ENCODE measurements at regions not wholly inside any gene's neighbourhood (a gene's known extent, or its start where the extent isn't known, plus 50 kb on each side); places are given as distances from the start of the nearest gene placed in this dataset.

- TF ChIP-seq CTCF (IDR thresholded peaks at IDR 0.05; ENCODE audit: poor library complexity) (no peak), EZH2 (IDR thresholded peaks at IDR 0.05; ENCODE audit: borderline replicate concordance) (no peak)
Observed at GRCh38 chr9:86827893-86828292, 119.4 kb downstream of the GAS1 start.

Data from hepatocyte (in vitro differentiated cells).